ENCODE measurements at regions not wholly inside any gene's neighbourhood (a gene's known extent, or its start where the extent isn't known, plus 50 kb on each side); places are given as distances from the start of the nearest gene placed in this dataset.

DNA sequence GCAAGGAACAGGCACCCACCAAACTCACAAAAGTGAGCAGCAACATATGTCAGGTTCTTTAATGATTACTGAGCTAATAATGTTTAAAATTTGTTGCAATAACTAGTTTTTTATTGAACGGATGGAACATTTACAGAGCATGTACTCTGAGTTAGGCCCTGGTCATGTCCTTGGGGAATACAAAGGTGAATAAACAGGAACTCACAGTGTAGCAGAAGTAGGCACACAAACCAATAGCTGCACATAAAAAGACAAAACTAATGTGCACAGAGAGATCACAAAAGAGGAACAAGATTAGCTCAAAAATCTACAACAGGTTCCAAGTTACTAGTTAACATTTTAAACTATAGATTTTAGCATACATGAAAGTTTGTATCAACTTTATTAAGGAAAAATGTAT lies 505.3 kb upstream of the PPP2R3A start:
- TF ChIP-seq, protein P1, sequence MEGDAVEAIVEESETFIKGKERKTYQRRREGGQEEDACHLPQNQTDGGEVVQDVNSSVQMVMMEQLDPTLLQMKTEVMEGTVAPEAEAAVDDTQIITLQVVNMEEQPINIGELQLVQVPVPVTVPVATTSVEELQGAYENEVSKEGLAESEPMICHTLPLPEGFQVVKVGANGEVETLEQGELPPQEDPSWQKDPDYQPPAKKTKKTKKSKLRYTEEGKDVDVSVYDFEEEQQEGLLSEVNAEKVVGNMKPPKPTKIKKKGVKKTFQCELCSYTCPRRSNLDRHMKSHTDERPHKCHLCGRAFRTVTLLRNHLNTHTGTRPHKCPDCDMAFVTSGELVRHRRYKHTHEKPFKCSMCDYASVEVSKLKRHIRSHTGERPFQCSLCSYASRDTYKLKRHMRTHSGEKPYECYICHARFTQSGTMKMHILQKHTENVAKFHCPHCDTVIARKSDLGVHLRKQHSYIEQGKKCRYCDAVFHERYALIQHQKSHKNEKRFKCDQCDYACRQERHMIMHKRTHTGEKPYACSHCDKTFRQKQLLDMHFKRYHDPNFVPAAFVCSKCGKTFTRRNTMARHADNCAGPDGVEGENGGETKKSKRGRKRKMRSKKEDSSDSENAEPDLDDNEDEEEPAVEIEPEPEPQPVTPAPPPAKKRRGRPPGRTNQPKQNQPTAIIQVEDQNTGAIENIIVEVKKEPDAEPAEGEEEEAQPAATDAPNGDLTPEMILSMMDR (conservative IDR thresholded peaks at IDR 0.05; ENCODE audit: low read length): no peak
- no peak for TF ChIP-seq EZH2phosphoT487 (IDR thresholded peaks at IDR 0.05; ENCODE audit: borderline replicate concordance)

Measured in Loucy (cell line).